ENCODE measurements at regions not wholly inside any gene's neighbourhood (a gene's known extent, or its start where the extent isn't known, plus 50 kb on each side); places are given as distances from the start of the nearest gene placed in this dataset.

- TF ChIP-seq, protein P1, sequence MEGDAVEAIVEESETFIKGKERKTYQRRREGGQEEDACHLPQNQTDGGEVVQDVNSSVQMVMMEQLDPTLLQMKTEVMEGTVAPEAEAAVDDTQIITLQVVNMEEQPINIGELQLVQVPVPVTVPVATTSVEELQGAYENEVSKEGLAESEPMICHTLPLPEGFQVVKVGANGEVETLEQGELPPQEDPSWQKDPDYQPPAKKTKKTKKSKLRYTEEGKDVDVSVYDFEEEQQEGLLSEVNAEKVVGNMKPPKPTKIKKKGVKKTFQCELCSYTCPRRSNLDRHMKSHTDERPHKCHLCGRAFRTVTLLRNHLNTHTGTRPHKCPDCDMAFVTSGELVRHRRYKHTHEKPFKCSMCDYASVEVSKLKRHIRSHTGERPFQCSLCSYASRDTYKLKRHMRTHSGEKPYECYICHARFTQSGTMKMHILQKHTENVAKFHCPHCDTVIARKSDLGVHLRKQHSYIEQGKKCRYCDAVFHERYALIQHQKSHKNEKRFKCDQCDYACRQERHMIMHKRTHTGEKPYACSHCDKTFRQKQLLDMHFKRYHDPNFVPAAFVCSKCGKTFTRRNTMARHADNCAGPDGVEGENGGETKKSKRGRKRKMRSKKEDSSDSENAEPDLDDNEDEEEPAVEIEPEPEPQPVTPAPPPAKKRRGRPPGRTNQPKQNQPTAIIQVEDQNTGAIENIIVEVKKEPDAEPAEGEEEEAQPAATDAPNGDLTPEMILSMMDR (IDR thresholded peaks at IDR 0.05) = no peak
- TF ChIP-seq POLR2A (IDR thresholded peaks at IDR 0.05; ENCODE audit: low read length) (no peak), POLR2AphosphoS2 (conservative IDR thresholded peaks at IDR 0.05; ENCODE audit: low read length) (no peak), CEBPB (IDR thresholded peaks at IDR 0.05) (no peak), EP300 (IDR thresholded peaks at IDR 0.05) (no peak), USF2 (IDR thresholded peaks at IDR 0.05) (no peak), HES2 (IDR thresholded peaks at IDR 0.05) (no peak), JUN (IDR thresholded peaks at IDR 0.05) (no peak), REST (IDR thresholded peaks at IDR 0.05) (no peak), HOXB5 (CRISPR knock-in tag; IDR thresholded peaks at IDR 0.05) (no peak), PHF8 (IDR thresholded peaks at IDR 0.05; ENCODE audit: borderline replicate concordance, low read depth) (no peak), SMC3 (IDR thresholded peaks at IDR 0.05) (no peak), FOSB (CRISPR knock-in tag; IDR thresholded peaks at IDR 0.05) (no peak)
Measured at GRCh38 chr10:8776926-8777622, 722.6 kb downstream of the GATA3 start.
